Stimulated activated CD8-positive, alpha-beta memory T cell treated with anti-CD3 and anti-CD28 coated beads, Interleukin-12 subunit alpha, Interleukin-12 subunit beta, amount 100 ng/mL, for 24 hours (primary cell): ENCODE measurements at regions not wholly inside any gene's neighbourhood (a gene's known extent, or its start where the extent isn't known, plus 50 kb on each side); places are given as distances from the start of the nearest gene placed in this dataset.

Experiments used
- DNase-seq: peaks from one replicate; pipeline ENCODE4 v3.0.0-alpha.2; 2020; ENCODE audit errors: extremely low read depth

GRCh38 chr12:124445826-124446225 is 121.6 kb downstream of the NCOR2 start:
- no peak for DNase-seq

DNA sequence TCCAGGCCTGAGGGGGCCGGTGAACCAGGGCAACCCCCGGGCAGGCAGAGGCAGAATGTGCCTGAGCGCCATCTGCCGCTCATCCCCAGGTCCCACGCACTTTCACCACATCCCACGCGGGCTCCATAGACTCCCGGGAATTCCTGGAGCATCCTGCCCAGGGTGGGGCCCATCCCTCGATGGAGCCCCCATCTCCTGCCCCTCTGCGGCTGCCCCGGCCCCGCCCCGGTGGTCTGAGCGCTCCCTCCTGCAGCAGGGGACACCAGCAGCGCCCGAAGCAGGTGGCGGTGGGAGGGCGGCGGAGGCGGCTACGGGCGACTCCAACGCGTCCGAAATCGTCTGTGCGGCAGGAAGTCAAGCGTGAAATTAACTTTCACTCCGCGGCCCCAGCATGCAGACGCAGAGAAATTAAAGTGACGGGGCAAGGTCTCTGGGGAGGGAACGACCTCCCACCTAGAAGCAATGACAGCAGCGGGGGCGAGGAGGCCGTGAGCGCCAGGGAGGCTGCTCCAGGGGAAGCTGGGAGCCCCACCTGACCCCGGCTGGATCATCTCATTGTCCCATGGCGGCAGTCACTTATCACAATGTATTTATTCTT is 122.2 kb downstream of the NCOR2 start:
- DNase-seq = no peak

DNA sequence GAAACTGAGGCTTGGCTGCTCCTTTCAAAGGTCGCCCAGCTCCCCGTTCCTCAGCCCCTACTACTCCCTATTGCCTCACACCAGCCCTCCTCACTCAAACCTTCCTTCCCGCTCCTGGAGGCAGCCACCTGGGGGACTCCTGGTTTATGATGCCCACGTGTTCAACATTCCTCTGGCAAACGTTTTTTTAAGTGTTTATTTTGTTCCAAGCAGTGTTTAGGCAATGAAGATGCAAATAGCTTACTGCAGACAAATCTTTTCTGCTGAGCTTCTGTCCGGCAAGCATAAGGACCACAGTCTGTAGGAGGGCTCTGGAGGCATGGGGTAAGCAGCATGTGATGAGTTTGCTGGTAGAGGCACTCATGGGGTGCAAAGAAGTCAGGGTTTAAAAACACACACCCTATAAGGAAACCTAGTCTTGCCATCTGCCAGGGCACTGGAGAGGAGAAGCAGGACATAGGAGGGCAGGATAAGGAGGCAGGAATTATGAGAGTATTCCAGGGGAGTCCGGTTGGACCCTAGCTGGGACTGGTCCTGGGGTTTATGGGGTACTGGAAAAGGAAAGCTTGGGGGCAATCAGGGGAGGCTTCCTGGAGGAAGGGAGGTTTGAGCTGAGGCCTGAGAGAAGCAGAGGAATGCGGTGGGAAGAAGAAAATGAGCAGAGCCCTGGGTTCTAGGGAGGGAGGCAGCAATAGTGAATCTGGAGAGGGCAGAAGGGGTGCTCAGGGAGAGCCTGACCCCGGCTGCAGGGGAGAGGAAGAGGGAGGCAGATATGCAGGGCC is 123.3 kb downstream of the NCOR2 start:
- no peak for DNase-seq

DNA sequence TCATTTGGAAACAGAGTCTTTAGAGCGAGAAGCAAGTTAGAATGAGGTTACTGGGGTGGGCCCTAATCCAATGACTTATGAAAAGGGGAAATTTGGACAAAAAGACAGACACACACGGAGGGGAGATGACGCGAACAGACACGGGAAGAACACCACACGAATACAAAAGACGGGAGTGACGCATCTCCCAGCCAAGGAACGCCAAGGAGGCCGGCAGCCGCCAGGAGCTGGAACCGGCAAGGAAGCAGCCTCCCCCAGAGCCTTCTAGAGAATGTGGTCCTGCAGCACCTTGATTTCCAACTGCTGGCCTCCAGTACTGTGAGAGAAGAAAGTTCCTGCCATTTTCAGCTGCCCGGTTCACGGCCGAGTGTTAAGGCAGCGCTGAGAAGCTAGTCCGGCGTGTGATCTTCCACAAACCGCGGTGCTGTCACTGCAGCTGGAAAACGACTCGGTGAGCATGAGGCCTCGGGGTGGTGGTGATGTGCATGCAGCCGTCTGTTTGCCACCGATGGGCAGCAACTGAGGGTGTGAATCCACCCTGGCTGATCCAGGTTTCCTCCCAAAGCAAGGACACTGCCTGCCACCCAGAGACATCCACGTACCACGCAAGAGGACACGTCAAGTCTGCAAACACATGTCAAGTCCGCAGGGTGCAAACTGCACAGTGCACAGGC is 124.5 kb downstream of the NCOR2 start:
- no peak for DNase-seq

DNA sequence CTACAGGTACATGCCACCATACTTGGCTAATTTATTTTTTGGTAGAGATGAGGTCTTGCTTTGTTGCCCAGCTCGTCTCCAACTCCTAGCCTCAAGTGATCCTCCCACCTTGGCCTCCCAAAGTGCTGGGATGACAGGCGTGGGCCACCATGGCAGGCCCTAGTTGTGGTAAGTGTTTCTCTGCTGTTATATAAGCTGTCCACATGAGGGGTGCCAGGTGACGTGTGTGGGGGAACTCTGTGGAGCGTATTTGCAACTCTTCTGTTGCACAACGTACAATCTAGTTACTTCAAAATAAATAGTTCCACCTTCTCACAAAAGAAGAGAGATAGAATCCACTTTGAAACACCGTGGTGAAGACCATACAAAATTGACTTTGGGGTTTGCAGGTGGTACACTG is 125.1 kb downstream of the NCOR2 start:
- DNase-seq = no peak

GRCh38 chr12:124441443-124442194 is 125.8 kb downstream of the NCOR2 start:
- no peak for DNase-seq

- no peak for DNase-seq
Observed at GRCh38 chr12:124440841-124441381, 126.5 kb downstream of the NCOR2 start.

- no peak for DNase-seq
Observed at GRCh38 chr12:124440031-124440626, 127.3 kb downstream of the NCOR2 start.

DNA sequence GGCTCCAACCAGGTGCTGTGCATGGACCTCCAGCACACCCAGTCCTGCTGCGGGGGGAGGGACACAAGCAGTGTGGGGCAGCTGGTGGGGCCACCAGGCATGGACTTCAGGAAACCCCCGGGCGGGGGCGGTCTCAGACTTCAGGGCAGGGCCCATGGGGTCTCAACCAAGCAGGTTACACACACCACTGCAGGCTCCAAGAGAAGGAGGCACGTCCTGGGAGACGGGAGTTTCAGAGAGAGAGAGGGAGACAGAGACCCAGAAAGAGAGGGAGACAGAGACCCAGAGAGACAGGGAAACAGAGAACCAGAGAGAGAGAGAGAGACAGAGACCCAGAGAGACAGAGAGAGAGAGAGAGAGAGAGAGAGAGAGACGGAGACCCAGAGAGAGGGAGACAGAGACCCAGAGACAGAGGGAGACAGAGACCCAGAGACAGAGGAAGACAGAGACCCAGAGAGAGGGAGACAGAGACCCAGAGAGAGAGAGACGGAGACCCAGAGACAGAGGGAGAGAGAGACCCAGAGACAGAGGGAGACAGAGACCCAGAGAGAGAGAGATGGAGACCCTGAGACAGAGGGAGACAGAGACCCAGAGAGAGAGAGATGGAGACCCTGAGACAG is 128.9 kb downstream of the NCOR2 start:
- DNase-seq = no peak

GRCh38 chr12:124437617-124438436 is 129.6 kb downstream of the NCOR2 start:
- DNase-seq = no peak

GRCh38 chr12:124437121-124437520 is 130.3 kb downstream of the NCOR2 start:
- DNase-seq = no peak

GRCh38 chr12:124436366-124436765 is 131.0 kb downstream of the NCOR2 start:
- no peak for DNase-seq

DNA sequence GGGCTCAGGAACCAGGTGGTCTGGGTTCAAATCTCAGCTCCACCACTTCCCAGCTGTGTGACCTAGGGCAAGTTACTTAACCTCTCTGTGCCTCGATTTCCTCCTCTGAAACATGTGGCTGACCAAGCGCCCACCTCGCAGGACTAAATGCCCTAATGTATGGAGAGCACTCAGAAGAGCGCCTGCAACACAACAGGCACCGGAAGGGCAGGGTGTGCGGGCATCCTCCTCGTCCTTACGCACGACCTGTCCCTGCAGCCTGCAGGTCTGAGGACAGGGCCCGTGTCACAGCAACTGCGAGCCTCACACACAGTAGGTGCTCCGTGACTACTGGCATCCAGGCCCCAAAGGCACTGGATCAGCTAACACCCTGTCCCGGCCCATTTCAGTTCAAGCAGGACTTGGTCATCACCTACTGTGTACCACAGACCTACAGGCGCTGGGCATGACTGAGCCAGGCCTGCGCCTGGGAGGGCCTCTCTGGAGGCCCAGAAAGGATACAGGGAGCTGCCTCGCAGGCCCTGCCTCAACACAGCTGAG is 131.5 kb downstream of the NCOR2 start:
- DNase-seq = no peak

- no peak for DNase-seq
Observed at GRCh38 chr12:124434951-124435805, 132.2 kb downstream of the NCOR2 start.

DNA sequence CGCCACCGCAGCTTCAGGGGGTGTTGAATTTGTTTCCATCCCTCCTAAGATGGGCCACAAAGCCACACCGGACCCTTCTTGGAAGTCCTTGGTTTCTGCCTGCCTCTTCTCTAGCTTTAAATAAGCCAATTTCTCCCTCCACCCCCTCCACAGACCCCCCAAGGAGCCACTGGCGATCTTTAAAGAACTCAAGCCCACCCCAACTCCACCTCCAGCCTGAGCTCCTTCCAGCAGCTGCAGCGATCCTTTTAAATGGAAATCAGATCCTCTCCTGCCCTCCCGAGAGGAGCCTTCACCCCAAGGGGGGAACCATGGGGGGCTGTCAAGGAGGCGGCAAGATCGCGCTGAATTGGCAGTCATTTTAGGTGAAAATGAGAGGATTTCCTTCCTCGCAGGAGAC is 133.1 kb downstream of the NCOR2 start:
- no peak for DNase-seq

DNA sequence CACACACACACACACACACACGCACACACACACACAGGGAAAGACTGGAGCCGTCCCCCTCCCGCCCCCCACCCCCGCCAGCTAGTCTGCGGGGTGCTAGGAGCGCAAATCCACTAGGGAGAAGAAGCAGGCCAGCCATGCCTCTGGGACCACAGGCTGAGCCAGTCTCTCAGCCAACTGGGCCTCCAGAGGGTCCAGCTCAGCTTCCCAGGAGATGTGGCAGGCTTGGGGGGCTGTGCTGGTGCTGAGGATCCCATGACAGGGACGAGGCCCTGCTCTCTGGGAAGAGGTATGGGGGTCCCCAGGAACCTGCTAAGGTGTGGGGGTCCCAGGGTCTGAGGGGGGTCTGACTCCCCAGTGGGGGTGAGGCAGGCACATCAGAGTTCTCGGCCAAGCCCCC is 133.5 kb downstream of the NCOR2 start:
- DNase-seq = no peak

- DNase-seq = no peak
Observed at GRCh38 chr12:124433147-124433874, 134.1 kb downstream of the NCOR2 start.

DNA sequence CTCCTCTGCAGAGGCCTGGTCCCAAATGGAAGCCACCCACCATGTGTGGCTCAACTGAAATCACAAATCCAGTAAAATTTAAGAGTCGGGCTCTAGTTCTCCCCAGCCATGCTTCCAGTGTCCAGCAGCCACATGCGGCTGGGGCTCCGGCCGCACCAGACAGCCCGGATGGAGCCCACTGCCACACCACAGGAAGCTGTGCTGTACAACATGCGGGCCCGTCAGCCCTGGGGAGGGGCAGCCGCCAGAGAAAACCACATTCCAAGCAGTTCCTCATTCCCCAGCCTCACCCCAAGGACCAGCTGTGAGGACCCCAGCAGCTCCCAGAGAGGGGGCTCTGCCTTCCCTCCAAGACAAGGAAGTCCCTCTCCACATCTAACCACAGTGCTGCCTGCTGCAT is 135.0 kb downstream of the NCOR2 start:
- no peak for DNase-seq
